ENCODE measurements at regions not wholly inside any gene's neighbourhood (a gene's known extent, or its start where the extent isn't known, plus 50 kb on each side); places are given as distances from the start of the nearest gene placed in this dataset.

- TF ChIP-seq GATA2 (IDR thresholded peaks at IDR 0.05; ENCODE audit: low read depth, low read length) = no peak
- TF ChIP-seq GATA3 (IDR thresholded peaks at IDR 0.05; ENCODE audit: low read depth, low read length) = no peak
These were observed 384.1 kb downstream of the GATA3 start for GRCh38 chr10:8438603-8439002.

Measured in SH-SY5Y (cell line).